SIG-M5 (cell line): ENCODE measurements at regions not wholly inside any gene's neighbourhood (a gene's known extent, or its start where the extent isn't known, plus 50 kb on each side); places are given as distances from the start of the nearest gene placed in this dataset.
"Not testable (repeated sequence)": the region's sequence is repeated elsewhere in the genome, so short reads cannot be mapped to it uniquely, and the experiment has no call there.

Source experiments
- DNase-seq: peaks from one replicate; lab custom pipeline; 2025; lab: John Stamatoyannopoulos, UW

DNA sequence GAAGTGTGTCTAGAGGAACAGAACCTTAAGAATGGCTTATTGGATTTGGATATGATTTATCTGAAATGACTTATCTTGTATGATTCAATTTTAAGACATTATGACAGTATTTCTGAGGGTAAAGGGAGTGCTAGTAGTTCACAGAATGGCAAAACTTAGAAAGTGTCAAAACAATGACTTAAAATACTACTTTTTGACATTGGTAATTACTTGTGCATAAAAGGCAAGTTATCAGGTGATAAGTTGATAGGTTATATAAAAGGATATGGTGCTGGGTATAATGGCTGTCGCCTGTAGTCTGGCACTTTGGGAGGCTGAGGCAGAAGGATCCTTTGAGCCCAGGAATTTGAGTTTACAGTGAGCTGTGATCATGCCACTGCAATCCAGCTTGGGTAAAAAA is 494.4 kb downstream of the CDH9 start:
- no peak for DNase-seq

DNA sequence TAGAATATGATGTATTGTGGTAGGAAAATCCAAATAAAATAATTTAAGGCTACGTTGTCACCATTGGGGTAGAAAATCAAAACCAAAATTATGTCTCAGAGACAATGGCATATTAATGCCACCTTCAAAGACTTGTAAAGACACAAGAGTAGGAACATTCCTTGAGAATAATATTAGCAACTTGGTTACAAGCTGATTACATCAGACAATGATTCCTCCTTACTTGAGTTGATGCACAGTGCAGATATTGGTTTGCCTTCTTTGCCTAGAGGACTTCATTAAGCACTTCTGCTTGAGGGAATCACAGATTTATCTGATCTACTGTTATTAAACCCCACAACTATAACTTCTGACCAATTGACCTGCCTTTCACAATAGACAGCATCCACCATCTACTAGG is 500.2 kb downstream of the CDH9 start:
- DNase-seq: no peak

DNA sequence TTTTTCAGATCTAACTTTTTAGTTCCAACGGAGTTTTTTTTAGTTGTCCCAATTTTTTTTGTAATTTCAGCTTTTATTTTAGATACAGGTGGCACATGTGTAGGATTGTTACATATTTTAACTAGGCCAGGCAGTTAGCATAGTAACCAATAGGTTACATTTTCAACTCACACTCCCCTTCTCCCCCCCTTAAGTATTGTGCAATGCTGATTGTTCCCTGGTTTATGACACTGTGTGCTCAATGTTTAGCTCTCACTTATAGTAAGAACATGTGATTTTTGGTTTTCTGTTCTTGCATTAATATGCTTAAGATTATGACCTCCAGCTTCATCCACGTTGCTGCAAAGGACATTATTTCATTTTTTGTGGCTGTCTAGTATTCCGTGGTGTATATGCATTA is 503.2 kb downstream of the CDH9 start:
- no peak for DNase-seq

DNA sequence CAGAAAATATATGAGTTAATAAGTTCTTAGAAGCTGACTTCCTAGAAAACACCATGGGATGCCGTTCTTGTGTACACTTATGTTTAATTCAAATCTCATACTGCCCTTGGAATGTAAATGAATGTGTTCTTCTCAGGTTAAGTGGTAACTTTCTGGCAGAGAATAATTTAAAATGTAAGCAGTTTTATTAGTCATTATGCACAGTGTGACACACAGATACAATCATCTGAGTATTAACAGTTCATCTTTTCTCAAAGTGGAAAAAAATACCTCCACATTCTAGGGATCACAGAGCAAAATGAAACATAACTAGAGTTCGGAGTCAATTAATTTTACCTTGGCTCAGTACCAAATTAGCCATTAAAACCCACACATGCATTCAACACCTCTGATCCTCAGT is 508.1 kb downstream of the CDH9 start:
- no peak for DNase-seq

DNA sequence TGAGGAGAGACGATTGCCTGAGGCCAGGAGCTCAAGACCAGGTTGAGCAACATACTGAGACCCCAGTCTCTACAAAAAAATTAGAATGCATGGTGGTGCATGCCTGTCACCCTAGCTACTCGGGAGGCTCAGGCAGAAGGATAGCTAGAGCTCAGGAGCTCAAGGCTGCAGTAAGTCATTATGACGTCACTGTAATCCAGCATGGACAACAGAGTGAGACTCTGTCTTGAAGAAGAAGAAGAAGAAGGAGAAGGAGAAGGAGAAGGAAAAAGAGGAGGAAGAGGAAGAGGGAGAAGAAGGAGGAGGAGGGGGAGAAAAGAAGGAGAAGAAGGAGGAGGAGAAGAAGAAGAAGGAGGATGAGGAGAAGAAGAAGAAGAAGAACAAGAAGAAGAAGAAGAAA is 519.1 kb downstream of the CDH9 start:
- DNase-seq: no peak

DNA sequence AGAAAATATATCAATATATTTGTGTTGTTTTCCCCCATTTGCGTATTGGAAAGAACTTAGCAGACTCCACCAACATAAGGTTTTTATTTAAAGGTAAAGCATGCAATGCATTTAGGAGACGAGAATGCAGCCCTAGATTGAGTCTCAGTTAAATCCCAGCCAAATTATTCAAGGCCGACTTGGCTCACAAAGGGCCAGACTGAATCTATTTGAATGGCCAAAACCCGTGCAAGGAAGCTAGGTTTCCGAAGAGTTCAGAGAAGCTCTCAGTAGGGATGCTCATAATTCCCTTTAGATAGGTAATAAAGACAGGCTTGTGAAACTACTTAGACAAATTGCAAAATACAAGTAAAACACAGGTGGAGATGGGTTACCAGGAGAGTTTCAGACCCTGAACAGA is 520.3 kb downstream of the CDH9 start:
- DNase-seq: no peak

DNA sequence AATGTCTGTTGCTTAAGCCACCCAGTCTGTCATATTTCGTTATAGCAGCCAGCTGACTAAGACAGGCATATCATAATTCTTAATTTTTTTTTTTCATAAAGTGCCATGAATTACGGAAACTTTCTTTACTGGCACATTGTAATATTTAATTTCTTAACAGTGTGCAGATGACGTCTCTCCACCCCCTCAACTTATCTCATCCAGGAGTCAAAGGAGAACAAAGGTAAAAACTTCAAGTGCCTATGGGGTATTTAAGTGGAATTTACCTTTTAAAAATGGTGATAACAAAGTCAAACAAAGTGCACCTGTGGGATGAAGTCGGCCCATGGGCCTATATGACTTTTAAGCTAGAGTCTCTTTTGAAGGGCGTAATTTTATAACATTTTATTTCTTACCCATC is 539.4 kb downstream of the CDH9 start:
- no peak for DNase-seq

DNA sequence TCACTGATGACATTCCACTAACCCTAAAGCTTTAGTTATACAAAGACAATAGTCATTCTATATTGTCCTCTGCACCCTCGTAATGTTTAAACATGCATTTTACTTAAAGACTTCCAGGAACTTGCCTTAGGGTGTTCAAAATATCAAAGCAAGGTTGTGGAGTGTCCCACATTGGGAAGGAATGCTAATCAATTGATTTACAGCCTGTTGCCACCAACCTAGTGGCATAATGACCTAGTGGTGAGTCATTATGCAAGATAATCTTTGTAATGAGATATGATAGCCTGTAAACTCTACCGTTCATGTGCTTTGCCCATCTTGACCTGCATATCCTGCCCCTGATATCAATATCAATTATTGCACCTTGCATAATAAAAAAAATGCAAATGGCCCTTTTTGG is 542.9 kb downstream of the CDH9 start:
- no peak for DNase-seq

DNA sequence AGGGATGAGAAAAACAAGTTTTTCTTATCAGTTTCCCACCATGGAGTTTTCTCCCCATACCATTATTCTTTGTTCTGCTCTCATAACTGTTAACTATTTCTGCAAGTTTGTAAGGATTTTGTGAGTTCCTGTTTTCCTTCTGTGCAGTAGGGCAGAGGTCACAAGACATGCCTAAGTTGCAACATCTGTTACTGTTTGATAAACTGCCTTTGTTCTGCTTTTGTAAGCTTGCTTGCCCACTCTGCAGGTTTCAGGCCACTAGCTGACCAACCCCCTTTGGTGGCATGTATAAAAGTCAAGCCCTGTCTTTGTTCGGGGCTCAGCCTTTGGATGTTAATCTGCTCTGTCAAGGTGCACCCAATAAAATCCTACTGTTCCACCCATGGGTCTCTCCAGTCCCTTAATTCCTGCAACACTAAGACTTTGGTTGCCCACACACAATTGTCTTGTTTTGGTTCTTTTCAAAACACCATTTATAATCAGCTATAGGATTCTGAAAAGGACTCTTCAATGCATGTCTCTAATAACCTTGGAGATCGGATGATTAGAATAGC is 545.4 kb downstream of the CDH9 start:
- DNase-seq: peak; percentile 19

DNA sequence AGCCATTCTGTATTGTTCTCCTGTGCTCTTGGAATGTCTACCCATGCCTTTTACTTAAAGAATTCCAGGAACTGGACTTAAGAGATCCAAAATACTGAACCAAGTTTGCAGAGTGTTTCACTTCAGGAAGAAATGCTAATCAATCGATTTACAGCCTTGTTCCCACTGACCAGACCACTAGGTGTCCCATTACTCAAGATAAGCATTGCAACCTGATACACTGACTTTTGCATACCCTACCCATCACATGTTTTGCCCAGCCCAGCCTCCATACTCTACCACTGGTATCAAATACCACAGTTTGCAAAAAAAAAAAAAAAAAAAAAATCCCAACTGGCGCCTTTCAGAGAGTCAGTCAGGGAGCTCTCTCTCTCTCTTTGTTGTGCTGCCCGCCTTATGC is 550.8 kb downstream of the CDH9 start:
- DNase-seq: no peak

DNA sequence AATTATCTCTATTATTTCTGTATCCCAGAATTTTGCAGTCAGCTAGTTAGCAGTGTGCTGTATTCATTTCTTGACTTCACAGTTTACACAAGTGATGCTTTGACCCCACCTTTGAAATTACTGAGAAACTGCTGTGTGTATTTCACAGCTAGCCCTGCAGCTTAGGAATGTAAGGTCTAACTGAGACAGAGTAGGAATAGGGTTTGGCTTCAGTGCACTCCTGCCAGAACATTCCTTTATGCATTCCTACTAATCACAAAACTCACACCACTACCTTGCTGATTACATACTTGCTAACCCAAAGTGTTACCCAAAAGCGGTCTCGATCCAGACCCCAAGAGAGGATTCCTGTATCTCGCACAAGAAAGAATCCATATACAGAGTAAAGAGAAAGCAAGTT is 551.8 kb downstream of the CDH9 start:
- no peak for DNase-seq

DNA sequence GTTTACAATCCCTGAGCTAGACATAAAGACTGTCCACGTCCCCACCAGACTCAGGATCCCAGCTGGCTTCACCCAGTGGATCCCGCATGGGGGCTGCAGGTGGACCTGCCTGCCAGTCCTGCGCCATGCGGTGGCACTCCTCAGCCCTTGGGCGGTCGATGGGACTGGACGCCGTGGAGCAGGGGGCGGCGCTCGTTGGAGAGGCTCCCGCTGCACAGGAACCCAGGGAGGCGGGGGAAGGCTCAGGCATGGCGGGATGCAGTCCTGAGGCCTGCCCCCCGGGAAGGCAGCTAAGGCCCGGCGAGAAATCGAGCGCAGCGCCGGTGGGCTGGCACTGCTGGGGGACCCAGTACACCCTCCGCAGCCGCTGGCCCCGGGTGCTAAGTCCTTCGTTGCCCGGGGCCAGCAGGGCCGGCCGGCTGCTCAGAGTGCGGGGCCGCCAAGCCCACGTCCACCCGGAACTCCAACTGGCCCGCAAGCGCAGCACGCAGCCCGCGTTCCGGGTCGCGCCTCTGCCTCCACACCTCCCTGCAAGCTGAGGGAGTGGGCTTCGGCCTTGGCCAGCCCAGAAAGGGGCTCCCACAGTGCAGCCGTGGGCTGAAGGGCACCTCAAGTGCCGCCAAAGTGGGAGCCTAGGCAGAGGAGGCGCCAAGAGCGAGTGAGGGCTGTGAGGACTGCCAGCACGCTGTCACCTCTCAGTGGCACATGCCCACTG is 553.1 kb downstream of the CDH9 start:
- not testable (repeated sequence) for DNase-seq

DNA sequence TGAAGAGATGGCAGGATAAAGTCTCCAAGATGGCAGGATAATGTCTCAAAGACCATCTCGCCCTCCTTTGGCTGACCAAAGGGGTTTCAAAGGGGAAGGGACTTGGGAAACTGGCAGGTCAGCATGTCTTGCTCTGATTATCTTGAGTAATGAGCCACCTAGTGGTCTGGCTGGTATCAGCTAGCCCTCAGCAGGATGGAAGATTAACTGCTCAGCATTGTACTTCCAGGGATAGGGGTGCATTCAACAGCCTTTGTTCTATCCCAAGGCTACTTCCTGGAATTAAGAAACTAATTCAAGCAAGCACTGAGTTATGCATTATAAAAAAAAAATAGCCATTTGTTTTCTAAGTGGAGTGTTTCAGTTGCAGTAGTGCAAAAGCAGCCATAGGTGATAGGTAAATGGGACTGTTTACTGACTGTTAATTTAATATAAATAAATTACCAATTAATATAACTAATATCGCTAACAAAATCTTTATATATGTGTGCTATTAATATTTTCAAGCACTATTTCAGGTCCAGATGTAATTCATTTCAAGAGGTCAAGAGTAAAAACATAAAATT is 555.5 kb downstream of the CDH9 start:
- DNase-seq: no peak

DNA sequence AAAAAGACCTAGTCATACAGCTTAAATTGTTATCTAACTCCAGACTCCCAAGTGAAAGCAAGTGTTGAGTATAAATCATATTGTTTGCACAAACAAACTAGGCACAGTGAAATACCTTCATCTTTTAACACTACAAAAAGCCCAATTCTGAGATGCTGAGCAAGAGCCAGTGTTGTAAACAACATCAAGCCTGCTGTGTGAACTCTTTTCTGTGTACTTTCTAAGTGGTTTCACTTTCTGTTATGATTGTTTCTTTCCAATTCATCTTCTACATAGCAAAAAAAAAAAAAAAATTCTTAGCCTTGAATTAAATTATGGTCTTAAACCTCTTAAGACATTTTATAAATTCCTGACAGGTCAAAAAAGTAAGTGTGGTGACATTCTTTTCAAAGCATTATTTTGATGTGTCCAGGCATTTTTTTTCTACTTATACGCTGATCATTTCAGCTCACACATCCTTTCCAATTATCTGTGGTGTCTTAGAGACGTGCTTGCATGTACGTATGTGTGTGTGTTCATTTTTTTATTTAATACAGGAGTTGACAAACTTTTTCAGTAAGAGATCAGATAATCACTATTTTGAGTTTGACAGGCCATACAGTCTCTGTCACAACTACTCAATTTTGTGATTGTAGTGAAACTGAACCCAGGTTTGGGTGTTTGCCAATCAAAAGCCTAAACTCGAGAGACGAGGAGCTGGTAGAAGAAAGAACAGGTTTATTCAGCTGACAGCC is 556.1 kb downstream of the CDH9 start:
- no peak for DNase-seq

DNA sequence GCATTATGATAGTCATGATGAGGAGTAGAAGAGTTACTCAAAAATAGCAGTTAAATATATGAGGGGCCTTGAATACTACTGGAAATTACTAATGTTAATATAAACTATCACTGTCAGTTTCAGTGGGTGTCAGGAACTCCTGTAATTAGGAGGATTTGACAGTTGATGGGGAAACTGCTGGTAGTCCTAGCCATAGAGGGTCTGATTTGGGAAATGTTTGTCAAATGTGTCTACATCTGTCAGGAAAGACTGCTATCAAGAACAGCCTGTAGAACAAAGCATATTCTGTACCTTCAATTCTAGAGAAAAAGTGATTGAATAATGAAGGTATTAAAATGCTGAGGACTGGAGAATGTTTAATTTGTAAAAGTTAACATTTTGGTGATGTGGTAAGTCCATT is 567.9 kb downstream of the CDH9 start:
- DNase-seq: no peak

DNA sequence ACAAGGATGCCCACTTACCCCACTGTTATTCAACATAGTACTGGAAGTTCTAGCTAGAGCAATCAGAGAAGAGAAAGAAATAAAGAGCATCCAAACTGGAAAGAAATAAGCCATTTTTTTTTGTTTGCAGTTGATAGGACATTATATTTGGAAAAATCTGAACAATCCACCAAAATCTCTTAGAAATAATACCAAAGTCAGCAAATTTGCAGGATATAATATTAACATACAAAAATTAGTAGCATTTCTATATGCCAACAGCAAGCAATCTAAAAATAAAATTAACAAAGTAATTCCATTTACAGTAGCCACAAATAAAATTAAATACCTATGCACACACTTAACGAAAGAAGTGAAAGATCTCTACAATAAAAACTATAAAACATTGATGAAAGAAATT is 599.3 kb downstream of the CDH9 start:
- no peak for DNase-seq

DNA sequence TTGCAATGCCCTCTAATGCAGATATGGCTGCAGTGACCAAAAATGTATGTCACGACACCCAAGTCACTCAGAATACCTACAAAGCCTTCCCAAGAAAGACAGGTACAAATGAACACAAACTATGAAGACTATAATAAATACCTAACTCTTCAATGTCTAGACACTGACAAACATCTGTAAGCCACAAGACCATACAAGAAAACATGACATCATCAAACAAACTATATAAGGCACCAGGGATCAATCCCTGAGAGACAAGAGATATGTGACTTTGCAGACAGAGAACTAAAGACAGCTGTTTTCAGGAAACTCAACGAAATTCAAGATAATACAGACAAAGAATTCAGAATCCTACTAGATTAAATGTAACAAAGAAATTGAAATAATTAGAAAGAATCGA is 603.7 kb downstream of the CDH9 start:
- DNase-seq: no peak

DNA sequence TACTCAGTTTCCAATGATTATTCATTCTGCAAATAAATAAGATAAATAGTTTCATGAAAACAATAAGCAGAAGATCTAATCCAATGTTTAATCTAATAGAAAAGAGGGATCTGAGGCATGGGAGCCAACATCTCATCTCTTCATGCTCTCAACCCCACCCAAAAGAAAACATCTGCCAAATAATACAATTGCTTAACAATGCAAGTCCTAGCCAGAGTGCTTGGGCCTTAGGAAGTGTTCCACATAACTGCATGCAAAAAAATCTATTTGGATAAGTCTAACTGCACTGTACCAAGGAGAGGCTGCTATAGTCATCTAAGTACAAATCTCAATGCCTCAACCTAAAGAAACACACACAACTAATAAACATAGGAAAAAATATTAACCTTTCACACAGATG is 606.0 kb downstream of the CDH9 start:
- no peak for DNase-seq

DNA sequence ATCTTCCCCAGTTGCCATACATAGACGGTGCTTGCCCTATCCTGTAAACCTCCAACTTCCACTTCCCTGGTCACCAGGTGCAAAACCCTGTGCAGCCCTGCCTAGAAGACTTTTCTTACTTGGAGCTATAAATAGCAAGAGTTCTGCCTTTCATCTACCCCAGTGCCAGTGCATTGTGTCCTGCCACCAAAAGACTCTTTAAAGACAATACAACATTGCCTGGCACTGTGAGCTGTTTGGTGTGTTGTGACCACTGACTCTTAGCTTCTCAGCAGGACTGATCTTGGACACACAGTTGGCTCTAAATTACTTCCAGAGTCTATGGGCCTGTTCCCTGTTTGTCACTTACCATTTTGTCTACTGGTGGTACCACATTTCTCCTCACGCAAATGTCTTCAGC is 608.1 kb downstream of the CDH9 start:
- no peak for DNase-seq

DNA sequence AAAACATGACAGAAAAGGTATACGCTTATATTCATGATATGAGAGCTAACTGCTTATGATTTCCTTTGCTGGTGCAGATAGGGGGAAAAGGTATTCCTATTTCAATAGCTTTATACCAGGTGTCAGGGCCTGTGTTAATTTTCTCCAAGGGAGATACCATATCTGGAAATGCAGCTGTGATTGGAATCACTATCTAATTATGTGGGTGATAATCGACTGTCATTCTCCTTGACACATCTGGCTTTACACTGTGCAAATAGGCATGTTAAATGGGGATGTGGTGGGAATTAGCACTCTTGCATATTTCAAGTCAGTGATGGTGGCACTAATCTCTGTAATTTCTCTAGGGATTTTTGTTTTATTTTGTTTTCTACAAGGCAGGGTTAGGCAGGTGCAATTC is 611.1 kb downstream of the CDH9 start:
- no peak for DNase-seq

DNA sequence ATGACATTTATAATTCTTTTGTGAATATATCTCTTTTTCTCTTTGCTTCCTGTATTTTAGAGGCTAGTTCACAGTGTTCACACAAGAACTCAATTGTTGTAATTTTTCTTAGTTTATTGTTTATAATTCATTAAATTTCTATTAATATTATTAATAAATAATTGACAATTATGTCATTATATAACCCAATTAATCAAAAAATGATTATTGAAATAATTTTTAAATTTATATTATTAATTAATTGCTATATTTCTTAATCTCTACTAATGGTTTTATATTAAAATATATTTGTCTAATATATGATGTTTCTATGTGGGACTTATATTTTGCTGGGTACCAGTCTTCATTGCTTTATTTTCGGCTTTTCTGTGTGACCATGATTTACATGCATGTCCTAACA is 618.4 kb downstream of the CDH9 start:
- DNase-seq: no peak

DNA sequence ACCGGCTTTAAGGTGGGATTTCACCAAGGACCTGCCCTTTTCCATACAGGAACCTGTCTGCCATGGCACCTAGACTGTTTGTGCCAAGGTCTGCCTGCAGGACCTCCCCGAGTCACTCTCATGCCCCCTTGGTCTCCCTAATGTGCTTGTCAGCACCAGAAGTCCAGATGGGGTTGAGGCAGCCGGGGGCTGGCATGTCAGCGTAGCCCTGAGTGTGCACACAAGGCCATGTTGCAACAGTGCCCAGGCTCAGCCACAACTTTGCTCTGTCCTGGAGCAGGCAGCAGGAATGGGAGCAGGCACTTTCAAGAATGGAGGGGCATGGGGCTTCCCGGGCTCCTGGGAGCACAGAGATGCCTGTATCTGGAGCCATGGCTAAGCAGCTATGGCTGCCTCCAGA is 621.5 kb downstream of the CDH9 start:
- DNase-seq: no peak
